GM12892 (cell line): ENCODE measurements at regions not wholly inside any gene's neighbourhood (a gene's known extent, or its start where the extent isn't known, plus 50 kb on each side); places are given as distances from the start of the nearest gene placed in this dataset.

Source experiments
- POLR2A ChIP-seq: IDR thresholded peaks from 2 replicates; pipeline ENCODE4 v1.6.1; 2011; ENCODE audit warnings: low read depth, low read length, control low read depth
- POLR2AphosphoS5 ChIP-seq: IDR thresholded peaks from 2 replicates; pipeline ENCODE4 v1.6.1; 2011; ENCODE audit warnings: low read depth, low read length, control low read depth
- TAF1 ChIP-seq: IDR thresholded peaks from 2 replicates; pipeline ENCODE4 v1.6.1; 2011; ENCODE audit warnings: low read depth, mild to moderate bottlenecking, control low read depth, low read length, borderline replicate concordance

GRCh38 chr10:121288864-121289661 is 309.2 kb downstream of the FGFR2 start:
- TF ChIP-seq POLR2A (no peak), TAF1 (no peak), POLR2AphosphoS5 (no peak)
